ENCODE measurements at regions not wholly inside any gene's neighbourhood (a gene's known extent, or its start where the extent isn't known, plus 50 kb on each side); places are given as distances from the start of the nearest gene placed in this dataset.

DNA sequence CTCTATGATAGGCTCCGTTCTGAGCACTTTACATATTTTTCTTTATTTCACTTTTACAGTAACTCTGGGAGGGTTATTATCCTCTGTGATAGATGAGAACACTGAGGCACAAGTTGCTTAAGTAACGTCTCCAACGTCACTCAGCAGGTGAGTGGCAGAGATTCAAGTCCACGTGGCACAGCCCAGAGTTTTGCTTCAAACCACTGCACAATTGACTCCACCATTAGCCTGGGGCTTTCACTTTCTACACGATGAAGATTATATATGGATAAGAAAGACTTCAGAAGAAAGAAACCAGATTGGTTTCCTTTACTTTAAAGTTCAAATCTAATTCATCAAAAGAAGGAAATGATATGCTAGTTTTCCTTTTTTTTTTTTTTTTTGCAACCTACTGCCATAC lies 245.9 kb downstream of the SYK start:
- TF ChIP-seq CTCF (IDR thresholded peaks at IDR 0.05; ENCODE audit: low read depth, low read length), result no peak
- H3K27me3 ChIP-seq, result peaks cover 25% of the 10 kb centered on the region

DNA sequence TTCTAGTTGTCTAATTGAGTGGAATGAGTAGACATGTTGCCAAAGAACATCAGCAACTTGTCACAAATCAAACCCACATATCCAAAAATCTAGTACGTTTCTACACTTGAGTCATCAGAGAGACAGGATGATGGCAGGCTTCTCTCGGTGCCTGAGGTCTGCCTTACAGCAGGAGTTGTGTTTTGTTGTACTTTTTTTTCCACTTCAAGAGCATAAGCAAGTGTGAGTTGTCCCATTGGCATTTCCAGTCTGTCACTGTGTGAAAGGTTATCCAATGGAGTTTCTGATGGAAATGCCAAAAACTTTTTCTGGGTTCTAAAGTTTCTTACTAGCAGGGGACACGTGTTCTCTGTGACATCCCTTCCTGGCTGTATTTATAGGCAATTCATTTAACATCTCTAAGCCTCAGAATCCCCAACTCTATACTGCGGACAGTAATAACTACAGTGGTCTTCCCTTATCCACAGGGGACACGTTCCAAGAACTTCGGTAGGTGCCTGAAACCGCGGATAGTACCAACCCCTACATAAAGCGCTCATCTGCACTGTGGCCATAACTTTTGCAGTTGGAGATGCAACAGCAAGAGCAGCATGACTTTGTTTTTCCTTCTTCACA lies 246.5 kb downstream of the SYK start:
- no peak for TF ChIP-seq CTCF (IDR thresholded peaks at IDR 0.05; ENCODE audit: low read depth, low read length)
- no peaks in the 10 kb centered on the region for H3K36me3 ChIP-seq
- H3K9me3 ChIP-seq, result no peaks in the 10 kb centered on the region
- H3K4me3 ChIP-seq (ENCODE audit: low read depth, low read length), result no peak overlapping the region
- H3K27me3 ChIP-seq, result peaks cover 25% of the 10 kb centered on the region
- no peak for DNase-seq
- H3K4me1 ChIP-seq, result peaks cover 3% of the 10 kb centered on the region; the same call in 1 of the 2 replicates

More for the DNA sequence above, 245.9 kb downstream of the SYK start:
- H3K4me3 ChIP-seq (ENCODE audit: low read depth, low read length), result no peak overlapping the region
- peaks cover 3% of the 10 kb centered on the region; the same call in 1 of the 2 replicates for H3K4me1 ChIP-seq
- no peaks in the 10 kb centered on the region for H3K36me3 ChIP-seq
- H3K9me3 ChIP-seq, result no peaks in the 10 kb centered on the region
- DNase-seq, result no peak

DNA sequence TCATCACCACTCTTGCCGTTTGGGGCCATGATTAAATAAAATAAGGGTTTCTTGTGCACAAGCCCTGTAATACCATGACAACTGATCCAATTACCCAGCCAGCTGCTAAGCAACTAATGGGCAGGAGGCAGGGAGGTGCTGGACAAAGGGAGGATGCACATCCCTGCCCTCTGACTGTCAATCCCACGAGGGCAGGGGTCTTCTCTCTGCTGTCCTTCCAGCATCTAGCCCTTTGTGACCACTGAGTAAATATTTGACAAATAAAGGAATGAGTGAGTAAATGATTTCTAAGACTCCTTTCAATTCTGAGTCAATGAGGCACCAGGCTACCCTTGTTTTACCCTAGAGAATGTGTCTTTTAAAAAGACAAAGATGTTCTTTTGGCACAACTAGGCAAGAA lies 247.1 kb downstream of the SYK start:
- Histone ChIP-seq H3K9me3 (no peaks in the 10 kb centered on the region), H3K4me1 (peaks cover 3% of the 10 kb centered on the region; the same call in 1 of the 2 replicates), H3K27me3 (peaks cover 25% of the 10 kb centered on the region), H3K4me3 (ENCODE audit: low read depth, low read length) (no peak overlapping the region), H3K36me3 (no peaks in the 10 kb centered on the region)
- DNase-seq, result no peak
- no peak for TF ChIP-seq CTCF (IDR thresholded peaks at IDR 0.05; ENCODE audit: low read depth, low read length)

DNA sequence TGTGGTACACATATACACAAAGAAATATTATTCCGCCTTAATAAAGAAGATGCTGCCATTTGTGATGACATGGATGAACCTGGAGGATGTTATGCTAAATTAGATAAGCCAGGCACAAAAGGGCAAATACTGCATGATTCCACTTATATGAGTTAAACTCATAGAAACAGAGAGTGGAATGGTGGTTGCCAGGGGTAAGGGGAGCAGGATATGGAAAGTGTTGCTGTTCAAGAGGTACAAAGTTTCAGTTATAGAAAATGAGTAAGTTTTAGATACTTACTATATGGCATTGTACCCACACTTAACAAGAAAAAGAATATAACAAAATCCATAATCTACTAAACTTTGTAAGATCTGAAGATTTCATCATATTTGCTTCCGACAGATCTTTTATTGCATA lies 252.2 kb downstream of the SYK start:
- Histone ChIP-seq H3K9me3 (no peaks in the 10 kb centered on the region), H3K27me3 (peaks cover 25% of the 10 kb centered on the region), H3K4me1 (peaks cover 1% of the 10 kb centered on the region; the same call in 1 of the 2 replicates), H3K4me3 (ENCODE audit: low read depth, low read length) (no peak overlapping the region), H3K36me3 (no peaks in the 10 kb centered on the region)
- TF ChIP-seq CTCF (IDR thresholded peaks at IDR 0.05; ENCODE audit: low read depth, low read length), result no peak
- no peak for DNase-seq

DNA sequence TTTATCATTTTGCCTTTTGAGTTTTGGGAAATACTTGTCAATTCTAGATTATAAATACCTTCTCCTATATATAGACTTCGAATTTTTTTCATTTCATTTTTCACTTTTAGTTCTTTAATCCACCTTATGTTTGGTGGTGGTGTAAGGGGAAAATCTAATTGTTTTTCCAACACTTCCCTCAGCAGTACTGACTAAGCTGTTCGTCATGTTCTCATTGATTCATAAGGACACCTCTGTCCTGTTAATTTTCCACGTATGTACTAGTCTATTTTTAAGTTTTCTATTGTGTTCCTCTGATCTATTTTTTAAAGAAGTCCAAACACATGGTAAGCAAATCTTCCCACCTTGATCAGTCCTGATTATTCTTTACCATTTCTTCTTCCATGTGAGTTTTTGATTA lies 254.2 kb downstream of the SYK start:
- H3K27me3 ChIP-seq, result peaks cover 17% of the 10 kb centered on the region
- H3K36me3 ChIP-seq, result no peaks in the 10 kb centered on the region
- H3K9me3 ChIP-seq, result no peaks in the 10 kb centered on the region
- no peak for TF ChIP-seq CTCF (IDR thresholded peaks at IDR 0.05; ENCODE audit: low read depth, low read length)
- no peaks in the 10 kb centered on the region for H3K4me1 ChIP-seq
- no peak overlapping the region for H3K4me3 ChIP-seq (ENCODE audit: low read depth, low read length)
- no peak for DNase-seq

GRCh38 chr9:91056486-91056885 lies 254.9 kb downstream of the SYK start:
- Histone ChIP-seq H3K4me1 (no peaks in the 10 kb centered on the region), H3K27me3 (peaks cover 11% of the 10 kb centered on the region), H3K9me3 (no peaks in the 10 kb centered on the region), H3K36me3 (no peaks in the 10 kb centered on the region), H3K4me3 (ENCODE audit: low read depth, low read length) (no peak overlapping the region)
- TF ChIP-seq CTCF (IDR thresholded peaks at IDR 0.05; ENCODE audit: low read depth, low read length), result no peak
- DNase-seq, result no peak

All from BE2C (cell line).